GM19395 (cell line): ENCODE measurements at regions not wholly inside any gene's neighbourhood (a gene's known extent, or its start where the extent isn't known, plus 50 kb on each side); places are given as distances from the start of the nearest gene placed in this dataset.

Experiments
- ATAC-seq: cut with Tn5 transposase; IDR thresholded peaks from one replicate; pipeline ENCODE4 v1.9.1; 2021; ENCODE audit warnings: mild to moderate bottlenecking, moderate library complexity; ENCODE audit not compliant: unreplicated experiment

GRCh38 chr11:71357414-71357813, 90.8 kb downstream of the DHCR7 start:
- no peak for ATAC-seq

GRCh38 chr11:71356904-71357303, 91.3 kb downstream of the DHCR7 start:
- ATAC-seq = no peak

- ATAC-seq = no peak
Observed at GRCh38 chr11:71356280-71356876, 91.8 kb downstream of the DHCR7 start.

GRCh38 chr11:71355281-71355680, 92.9 kb downstream of the DHCR7 start:
- ATAC-seq = no peak

- ATAC-seq = no peak
Observed at GRCh38 chr11:71354394-71355105, 93.6 kb downstream of the DHCR7 start.

GRCh38 chr11:71352748-71353147, 95.4 kb downstream of the DHCR7 start:
- ATAC-seq = no peak

GRCh38 chr11:71352226-71352625, 96.0 kb downstream of the DHCR7 start:
- ATAC-seq = no peak

- ATAC-seq = no peak
Observed at GRCh38 chr11:71349627-71350026, 97.2 kb upstream of the SHANK2 start.

- no peak for ATAC-seq
Observed at GRCh38 chr11:71343828-71344400, 91.5 kb upstream of the SHANK2 start.

- ATAC-seq = no peak
Observed at GRCh38 chr11:71342951-71343827, 90.8 kb upstream of the SHANK2 start.

GRCh38 chr11:71342116-71342515, 89.7 kb upstream of the SHANK2 start:
- ATAC-seq = no peak

GRCh38 chr11:71341596-71341995, 89.2 kb upstream of the SHANK2 start:
- ATAC-seq = no peak

- ATAC-seq = no peak
Observed at GRCh38 chr11:71341173-71341572, 88.8 kb upstream of the SHANK2 start.

GRCh38 chr11:71340086-71340606, 87.8 kb upstream of the SHANK2 start:
- no peak for ATAC-seq

- ATAC-seq = no peak
Observed at GRCh38 chr11:71339396-71339881, 87.1 kb upstream of the SHANK2 start.

GRCh38 chr11:71338801-71339395, 86.5 kb upstream of the SHANK2 start:
- no peak for ATAC-seq

GRCh38 chr11:71336996-71337754, 84.8 kb upstream of the SHANK2 start:
- ATAC-seq = no peak

- ATAC-seq = no peak
Observed at GRCh38 chr11:71336176-71336995, 84.0 kb upstream of the SHANK2 start.

GRCh38 chr11:71335371-71335770, 83.0 kb upstream of the SHANK2 start:
- no peak for ATAC-seq
